K562 (cell line): ENCODE measurements at regions not wholly inside any gene's neighbourhood (a gene's known extent, or its start where the extent isn't known, plus 50 kb on each side); places are given as distances from the start of the nearest gene placed in this dataset.

Experiments used
- BRF1 ChIP-seq: IDR thresholded peaks from 3 replicates; pipeline ENCODE4 v1.6.1; 2011; ENCODE audit warnings: borderline replicate concordance, mild to moderate bottlenecking; ENCODE audit not compliant: insufficient read length; ENCODE audit errors: extremely low read depth
- FOXA3 ChIP-seq, 2 experiments: fragments of 450-650 bp in 1 of 2; sonication (generic) in 1 of 2; formaldehyde crosslinking; IDR thresholded peaks in 1 of 2; conservative IDR thresholded peaks in 1 of 2; 2 replicates each; pipeline versions ENCODE4 v1.4.0 to v1.8.0; 2020 to 2022; ENCODE audit warnings: mild to moderate bottlenecking in 2 of 2, missing genetic modification reagents in 1 of 2
- FUS ChIP-seq: fragments of 200-400 bp; formaldehyde crosslinking; optimal IDR thresholded peaks from 2 replicates; pipeline ENCODE3; 2017; ENCODE audit warnings: low read depth, low read length
- KDM5B ChIP-seq: fragments of 200-600 bp; sonication (generic); IDR thresholded peaks from 2 replicates; pipeline ENCODE4 v1.6.1; 2012; ENCODE audit warnings: low read depth, mild to moderate bottlenecking, moderate library complexity, low read length, control low read depth, inconsistent platforms; ENCODE audit not compliant: insufficient replicate concordance
- KLF13 ChIP-seq: fragments of 450-650 bp; IDR thresholded peaks from 2 replicates; pipeline ENCODE4 v1.6.1; 2016; ENCODE audit warnings: missing genetic modification characterization, low read depth, mild to moderate bottlenecking, missing compliant biosample characterization, moderate library complexity, borderline replicate concordance
- KLF6 ChIP-seq: fragments of 250-450 bp; sonication (Bioruptor Pico); IDR thresholded peaks from 2 replicates; pipeline ENCODE4 v1.4.0; 2020; ENCODE audit warnings: mild to moderate bottlenecking, moderate library complexity, borderline replicate concordance
- MXD1 ChIP-seq: fragments of 250-450 bp; sonication (Bioruptor Pico); IDR thresholded peaks from 2 replicates; pipeline ENCODE4 v1.8.0; 2021; ENCODE audit warnings: borderline replicate concordance, mild to moderate bottlenecking, moderate library complexity; ENCODE audit not compliant: poor library complexity, severe bottlenecking
- NCOA4 ChIP-seq: fragments of 450-650 bp; IDR thresholded peaks from 2 replicates; pipeline ENCODE4 v1.6.1; 2018; ENCODE audit warnings: mild to moderate bottlenecking; ENCODE audit not compliant: partially characterized antibody
- NFATC3 ChIP-seq: fragments of 450-650 bp; IDR thresholded peaks from 2 replicates; pipeline ENCODE4 v1.6.1; 2017; ENCODE audit warnings: mild to moderate bottlenecking
- NRF1 ChIP-seq, 2 experiments: fragments of 450-650 bp; IDR thresholded peaks in 1 of 2; conservative IDR thresholded peaks in 1 of 2; 2 replicates each; pipeline ENCODE4 v1.6.1; 2014; ENCODE audit warnings: mild to moderate bottlenecking in 2 of 2
- RHOXF2B ChIP-seq: fragments of 250-450 bp; sonication (Bioruptor Pico); conservative IDR thresholded peaks from 2 replicates; pipeline ENCODE4 v1.5.1; 2021
- XRCC5 ChIP-seq: fragments of 200-400 bp; formaldehyde crosslinking; IDR thresholded peaks from 2 replicates; pipeline ENCODE4 v1.6.1; 2017; ENCODE audit warnings: low read depth, mild to moderate bottlenecking, low read length
- ZKSCAN3 ChIP-seq: fragments of 250-450 bp; sonication (Bioruptor Pico); IDR thresholded peaks from 2 replicates; pipeline ENCODE4 v1.4.0; 2020
- ZNF133 ChIP-seq: fragments of 250-450 bp; sonication (Bioruptor Pico); IDR thresholded peaks from 2 replicates; pipeline ENCODE4 v1.4.0; 2020; ENCODE audit warnings: mild to moderate bottlenecking
- ZNF407 ChIP-seq: fragments of 450-650 bp; IDR thresholded peaks from 2 replicates; pipeline ENCODE4 v1.6.1; 2016; ENCODE audit warnings: low read depth
- TF ChIP-seq, protein P1 (sequence below): fragments of 150-350 bp; IDR thresholded peaks from 2 replicates; pipeline ENCODE4 v1.6.1; 2014; ENCODE audit warnings: low read depth, mild to moderate bottlenecking, low read length, borderline replicate concordance

DNA sequence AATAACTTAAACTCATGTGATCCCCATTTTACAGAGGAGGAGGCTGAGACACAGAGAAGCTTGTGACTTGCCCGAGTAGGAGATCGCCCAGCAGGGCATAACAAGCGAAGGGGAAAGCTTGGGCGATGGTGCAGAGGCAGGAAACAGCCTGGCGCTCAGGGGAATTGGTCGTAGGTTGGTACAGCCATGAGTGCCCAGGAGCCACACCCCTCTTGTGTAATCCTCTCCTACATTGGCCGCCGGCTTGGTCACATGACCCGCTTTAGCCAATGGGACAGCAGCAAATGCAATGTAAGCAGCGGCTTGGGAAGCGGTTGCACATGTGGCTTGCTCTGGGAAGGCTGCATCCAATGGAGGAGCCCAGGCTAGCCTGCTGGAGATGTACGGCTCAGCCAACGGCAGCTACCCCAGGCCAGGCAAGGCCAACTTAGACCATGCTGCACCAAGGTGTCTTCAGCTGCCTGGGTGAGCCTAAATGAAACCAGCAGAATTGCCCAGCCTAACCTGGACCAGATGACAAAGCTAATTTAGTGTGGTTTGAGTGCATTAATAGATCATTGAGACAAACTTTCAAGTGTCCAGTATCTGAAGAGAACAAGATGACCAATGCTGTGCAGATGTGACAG lies 50.3 kb upstream of the SLC6A6 start (continued):
- TF ChIP-seq, protein P1, sequence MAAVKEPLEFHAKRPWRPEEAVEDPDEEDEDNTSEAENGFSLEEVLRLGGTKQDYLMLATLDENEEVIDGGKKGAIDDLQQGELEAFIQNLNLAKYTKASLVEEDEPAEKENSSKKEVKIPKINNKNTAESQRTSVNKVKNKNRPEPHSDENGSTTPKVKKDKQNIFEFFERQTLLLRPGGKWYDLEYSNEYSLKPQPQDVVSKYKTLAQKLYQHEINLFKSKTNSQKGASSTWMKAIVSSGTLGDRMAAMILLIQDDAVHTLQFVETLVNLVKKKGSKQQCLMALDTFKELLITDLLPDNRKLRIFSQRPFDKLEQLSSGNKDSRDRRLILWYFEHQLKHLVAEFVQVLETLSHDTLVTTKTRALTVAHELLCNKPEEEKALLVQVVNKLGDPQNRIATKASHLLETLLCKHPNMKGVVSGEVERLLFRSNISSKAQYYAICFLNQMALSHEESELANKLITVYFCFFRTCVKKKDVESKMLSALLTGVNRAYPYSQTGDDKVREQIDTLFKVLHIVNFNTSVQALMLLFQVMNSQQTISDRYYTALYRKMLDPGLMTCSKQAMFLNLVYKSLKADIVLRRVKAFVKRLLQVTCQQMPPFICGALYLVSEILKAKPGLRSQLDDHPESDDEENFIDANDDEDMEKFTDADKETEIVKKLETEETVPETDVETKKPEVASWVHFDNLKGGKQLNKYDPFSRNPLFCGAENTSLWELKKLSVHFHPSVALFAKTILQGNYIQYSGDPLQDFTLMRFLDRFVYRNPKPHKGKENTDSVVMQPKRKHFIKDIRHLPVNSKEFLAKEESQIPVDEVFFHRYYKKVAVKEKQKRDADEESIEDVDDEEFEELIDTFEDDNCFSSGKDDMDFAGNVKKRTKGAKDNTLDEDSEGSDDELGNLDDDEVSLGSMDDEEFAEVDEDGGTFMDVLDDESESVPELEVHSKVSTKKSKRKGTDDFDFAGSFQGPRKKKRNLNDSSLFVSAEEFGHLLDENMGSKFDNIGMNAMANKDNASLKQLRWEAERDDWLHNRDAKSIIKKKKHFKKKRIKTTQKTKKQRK: no peak
- TF ChIP-seq ZNF133 (no peak), MXD1 (CRISPR knock-in tag) (no peak), NRF1 (conservative IDR thresholded peaks at IDR 0.05 in 1 of 2, IDR thresholded peaks at IDR 0.05 in 1 of 2) (peak; percentile 57 to 66), BRF1 (no peak), KDM5B (no peak), ZKSCAN3 (no peak), FUS (no peak), KLF13 (tag) (peak; percentile 80), RHOXF2B (CRISPR knock-in tag) (no peak), FOXA3 (CRISPR knock-in tag; conservative IDR thresholded peaks at IDR 0.05 in 1 of 2, IDR thresholded peaks at IDR 0.05 in 1 of 2) (peak in 1 of 2 experiments; percentile 42; a peak in 1 of 4 replicates), NCOA4 (no peak), ZNF407 (no peak), NFATC3 (no peak), XRCC5 (0 out of 2 replicates have a peak, but pooled peaks have one; percentile 25), KLF6 (no peak; the same call in 1 of the 2 replicates)
